Endodermal cell (in vitro differentiated cells): ENCODE measurements at regions not wholly inside any gene's neighbourhood (a gene's known extent, or its start where the extent isn't known, plus 50 kb on each side); places are given as distances from the start of the nearest gene placed in this dataset.

Experiments
- DNase-seq: peaks from one replicate; pipeline ENCODE4 v3.0.0-alpha.2; 2017
- H3K27ac ChIP-seq: 2 replicates; pipeline ENCODE4 v1.5.1; 2013; ENCODE audit warnings: mild to moderate bottlenecking, low read depth, low read length, moderate library complexity
- H3K27me3 ChIP-seq: 2 replicates; pipeline ENCODE4 v1.6.1; 2013; ENCODE audit warnings: mild to moderate bottlenecking, low read length, moderate library complexity; ENCODE audit not compliant: insufficient read depth, control insufficient read depth, poor library complexity, severe bottlenecking
- H3K36me3 ChIP-seq: 2 replicates; pipeline ENCODE4 v1.7.0; 2013; ENCODE audit warnings: mild to moderate bottlenecking, low read length, moderate library complexity; ENCODE audit not compliant: control insufficient read depth, insufficient read depth
- H3K4me1 ChIP-seq: one replicate; pipeline ENCODE4 v1.7.0; 2013; ENCODE audit warnings: low read length; ENCODE audit not compliant: control insufficient read depth, insufficient read depth
- H3K4me3 ChIP-seq: 2 replicates; pipeline ENCODE4 v1.5.1; 2013; ENCODE audit warnings: mild to moderate bottlenecking, low read length, moderate library complexity
- H3K9ac ChIP-seq: 2 replicates; pipeline ENCODE4 v1.6.1; 2013; ENCODE audit warnings: mild to moderate bottlenecking, low read length, moderate library complexity; ENCODE audit not compliant: poor library complexity, severe bottlenecking; ENCODE audit errors: extremely low read depth
- H3K9me3 ChIP-seq: 2 replicates; pipeline ENCODE4 v1.6.1; 2013; ENCODE audit warnings: mild to moderate bottlenecking, low read length, moderate library complexity; ENCODE audit not compliant: control insufficient read depth
- H3K27ac Mint-ChIP-seq: 2 replicates; pipeline ENCODE4 v1.8.0; 2020; ENCODE audit warnings: mixed read lengths
- H3K27me3 Mint-ChIP-seq: 2 replicates; pipeline ENCODE4 v1.8.0; 2021; ENCODE audit warnings: mild to moderate bottlenecking, mixed read lengths; ENCODE audit not compliant: insufficient read depth
- H3K36me3 Mint-ChIP-seq: 2 replicates; pipeline ENCODE4 v1.8.0; 2020; ENCODE audit warnings: low read depth, mixed read lengths
- H3K4me1 Mint-ChIP-seq: 2 replicates; pipeline ENCODE4 v1.8.0; 2020; ENCODE audit warnings: mixed read lengths
- H3K4me3 Mint-ChIP-seq: 2 replicates; pipeline ENCODE4 v1.8.0; 2020; ENCODE audit warnings: mild to moderate bottlenecking, moderate library complexity, mixed read lengths
- H3K9me3 Mint-ChIP-seq: 2 replicates; pipeline ENCODE4 v1.8.0; 2020; ENCODE audit warnings: mild to moderate bottlenecking, mixed read lengths
- CTCF ChIP-seq: fragments of 200-600 bp; sonication (generic); conservative IDR thresholded peaks from 2 replicates; pipeline ENCODE4 v1.5.0; 2021; ENCODE audit warnings: antibody characterized with exemption, mild to moderate bottlenecking
- WGBS, 2 experiments: methylation state at CpG; one replicate each; pipeline versions ENCODE4 v1.1.5 to v1.1.7; 2013; ENCODE audit warnings: missing lambda C conversion rate in 2 of 2, mixed read lengths in 1 of 2; ENCODE audit not compliant: insufficient coverage in 1 of 2, insufficient read length in 1 of 2; 5-methylcytosine and 5-hydroxymethylcytosine counted together

- H3K9me3 ChIP-seq, result no peaks in the 10 kb centered on the region
- Mint-ChIP-seq H3K9me3 (no peaks in the 10 kb centered on the region), H3K36me3 (no peaks in the 10 kb centered on the region), H3K4me3 (no peak overlapping the region), H3K4me1 (peaks cover 3% of the 10 kb centered on the region), H3K27ac (no peak overlapping the region), H3K27me3 (peaks cover 18% of the 10 kb centered on the region)
- DNase-seq, result no peak
- H3K36me3 ChIP-seq, result no peaks in the 10 kb centered on the region
- H3K27ac ChIP-seq, result no peak overlapping the region
- no peaks in the 10 kb centered on the region for H3K4me1 ChIP-seq
- no peak for TF ChIP-seq CTCF
- H3K27me3 ChIP-seq, result no peaks in the 10 kb centered on the region
- H3K9ac ChIP-seq, result no peak overlapping the region
- H3K4me3 ChIP-seq, result no peak overlapping the region
Observed at GRCh38 chr17:55846745-55847144, 95.9 kb downstream of the PCTP start.

GRCh38 chr17:55852734-55853133, 101.9 kb downstream of the PCTP start:
- no peaks in the 10 kb centered on the region for H3K36me3 ChIP-seq
- no peak overlapping the region for H3K27ac ChIP-seq
- no peaks in the 10 kb centered on the region for H3K9me3 ChIP-seq
- no peak overlapping the region for H3K9ac ChIP-seq
- Mint-ChIP-seq H3K9me3 (no peaks in the 10 kb centered on the region), H3K27me3 (no peaks in the 10 kb centered on the region), H3K4me3 (no peak overlapping the region), H3K36me3 (no peaks in the 10 kb centered on the region), H3K4me1 (no peaks in the 10 kb centered on the region), H3K27ac (no peak overlapping the region)
- no peaks in the 10 kb centered on the region for H3K27me3 ChIP-seq
- no peaks in the 10 kb centered on the region for H3K4me1 ChIP-seq
- DNase-seq, result no peak
- H3K4me3 ChIP-seq, result no peak overlapping the region
- no peak for TF ChIP-seq CTCF

GRCh38 chr17:55859301-55859795, 108.5 kb downstream of the PCTP start:
- no peak for TF ChIP-seq CTCF
- Mint-ChIP-seq H3K4me1 (no peaks in the 10 kb centered on the region), H3K27me3 (no peaks in the 10 kb centered on the region), H3K9me3 (no peaks in the 10 kb centered on the region), H3K36me3 (no peaks in the 10 kb centered on the region), H3K4me3 (no peak overlapping the region), H3K27ac (no peak overlapping the region)
- Histone ChIP-seq H3K36me3 (no peaks in the 10 kb centered on the region), H3K27ac (no peak overlapping the region), H3K9me3 (no peaks in the 10 kb centered on the region), H3K4me3 (no peak overlapping the region), H3K27me3 (no peaks in the 10 kb centered on the region), H3K4me1 (no peaks in the 10 kb centered on the region), H3K9ac (no peak overlapping the region)
- WGBS, 2 experiments, result 91 to 100% methylated on average over 1 to 2 of the region's 2 CpGs
- DNase-seq, result no peak
